K562 (cell line): ENCODE measurements at regions not wholly inside any gene's neighbourhood (a gene's known extent, or its start where the extent isn't known, plus 50 kb on each side); places are given as distances from the start of the nearest gene placed in this dataset.
A peak's percentile ranks its signal among the peaks of the same experiment; 100 is the strongest.

ENCODE experiments used
- BHLHE40 ChIP-seq: IDR thresholded peaks from 2 replicates; pipeline ENCODE4 v1.6.1; 2011; ENCODE audit warnings: low read length, improper control_type of control experiment
- BRD4 ChIP-seq: fragments of 200-600 bp; sonication (generic); IDR thresholded peaks from 2 replicates; pipeline ENCODE4 v1.6.1; 2017; ENCODE audit warnings: inconsistent platforms
- BRD9 ChIP-seq: fragments of 450-650 bp; IDR thresholded peaks from 2 replicates; pipeline ENCODE4 v1.6.1; 2018; ENCODE audit warnings: low read depth; ENCODE audit not compliant: partially characterized antibody
- CEBPG ChIP-seq, 3 experiments: fragments of 200-800 bp in 1 of 3; sonication (Bioruptor generic) in 1 of 3; sonication (generic) in 1 of 3; formaldehyde crosslinking in 1 of 3; IDR thresholded peaks in 2 of 3; conservative IDR thresholded peaks in 1 of 3; 2 replicates each; pipeline versions ENCODE4 v1.6.1 to v1.8.0; 2016 to 2022; ENCODE audit warnings: missing compliant biosample characterization in 2 of 3, missing genetic modification characterization in 2 of 3, mild to moderate bottlenecking in 1 of 3, missing genetic modification reagents in 1 of 3
- CREB1 ChIP-seq, 2 experiments: sonication (generic) in 1 of 2; formaldehyde crosslinking in 1 of 2; IDR thresholded peaks; 2 replicates each; pipeline versions ENCODE4 v1.6.1 to v1.8.0; 2012 to 2022; ENCODE audit warnings: inconsistent platforms in 1 of 2, mild to moderate bottlenecking in 1 of 2, missing genetic modification reagents in 1 of 2, moderate library complexity in 1 of 2
- LARP7 ChIP-seq: fragments of 450-650 bp; IDR thresholded peaks from 2 replicates; pipeline ENCODE4 v1.6.1; 2016
- NCOA2 ChIP-seq, 2 experiments: fragments of 450-650 bp; IDR thresholded peaks; 2 replicates each; pipeline ENCODE4 v1.6.1; 2018; ENCODE audit warnings: mild to moderate bottlenecking in 2 of 2, moderate library complexity in 1 of 2; ENCODE audit not compliant: partially characterized antibody in 2 of 2
- NR2C2 ChIP-seq, 2 experiments: fragments of 200-800 bp in 1 of 2; sonication (Bioruptor generic) in 1 of 2; sonication (generic) in 1 of 2; formaldehyde crosslinking in 1 of 2; IDR thresholded peaks; 2 replicates each; pipeline versions ENCODE4 v1.6.1 to v1.8.0; 2016 to 2022; ENCODE audit warnings: mild to moderate bottlenecking in 1 of 2, missing compliant biosample characterization in 1 of 2, missing genetic modification characterization in 1 of 2, missing genetic modification reagents in 1 of 2
- POLR2B ChIP-seq: fragments of 450-650 bp; IDR thresholded peaks from 2 replicates; pipeline ENCODE4 v1.6.1; 2018; ENCODE audit warnings: low read depth; ENCODE audit not compliant: partially characterized antibody
- PRPF4 ChIP-seq: fragments of 200-400 bp; formaldehyde crosslinking; IDR thresholded peaks from one replicate; pipeline ENCODE4 v1.6.1; 2017; ENCODE audit warnings: low read length, low read depth, mild to moderate bottlenecking; ENCODE audit not compliant: insufficient read depth, poor library complexity, severe bottlenecking
- SUPT5H ChIP-seq: fragments of 450-650 bp; IDR thresholded peaks from 2 replicates; pipeline ENCODE4 v1.6.1; 2016
- TBP ChIP-seq: optimal IDR thresholded peaks from 2 replicates; pipeline ENCODE3; 2011; ENCODE audit warnings: low read depth, low read length, improper control_type of control experiment
- TCF3 ChIP-seq: sonication (generic); formaldehyde crosslinking; IDR thresholded peaks from 2 replicates; pipeline ENCODE4 v1.4.0; 2020; ENCODE audit warnings: mild to moderate bottlenecking, missing genetic modification reagents
- TCF7 ChIP-seq: sonication (generic); IDR thresholded peaks from 2 replicates; pipeline ENCODE4 v1.6.1; 2016; ENCODE audit warnings: antibody characterized with exemption, borderline replicate concordance
- ZC3H11A ChIP-seq: IDR thresholded peaks from 2 replicates; pipeline ENCODE4 v1.6.1; 2012; ENCODE audit warnings: low read depth, low read length, improper control_type of control experiment
- ZC3H4 ChIP-seq: sonication (generic); formaldehyde crosslinking; IDR thresholded peaks from 2 replicates; pipeline ENCODE4 v1.9.0; 2021; ENCODE audit warnings: missing genetic modification reagents, borderline replicate concordance
- ZNF143 ChIP-seq: sonication (generic); formaldehyde crosslinking; IDR thresholded peaks from 2 replicates; pipeline ENCODE4 v1.9.0; 2022; ENCODE audit warnings: mild to moderate bottlenecking, missing genetic modification reagents
- ZNF184 ChIP-seq: sonication (generic); formaldehyde crosslinking; IDR thresholded peaks from 2 replicates; pipeline ENCODE4 v1.5.0; 2020; ENCODE audit warnings: missing genetic modification reagents
- ZNF707 ChIP-seq: fragments of 250-450 bp; sonication (Bioruptor Pico); conservative IDR thresholded peaks from 2 replicates; pipeline ENCODE4 v1.8.0; 2022; ENCODE audit warnings: inconsistent platforms, mild to moderate bottlenecking, moderate library complexity
- ZNF77 ChIP-seq: fragments of 250-450 bp; sonication (Bioruptor Pico); IDR thresholded peaks from 2 replicates; pipeline ENCODE4 v1.5.0; 2020
- ZSCAN32 ChIP-seq: fragments of 450-650 bp; formaldehyde crosslinking; IDR thresholded peaks from 2 replicates; pipeline ENCODE4 v1.4.0; 2020; ENCODE audit warnings: mild to moderate bottlenecking, moderate library complexity
- TF ChIP-seq, protein P1 (sequence below), 2 experiments: fragments of 150-350 bp in 1 of 2; IDR thresholded peaks; 2 replicates each; pipeline ENCODE4 v1.6.1; 2012 to 2016; ENCODE audit warnings: low read depth in 2 of 2, low read length in 2 of 2, mild to moderate bottlenecking in 1 of 2, moderate library complexity in 1 of 2
- TF ChIP-seq, protein P2 (sequence below): sonication (generic); formaldehyde crosslinking; IDR thresholded peaks from 2 replicates; pipeline ENCODE4 v1.9.0; 2022; ENCODE audit warnings: mild to moderate bottlenecking, missing genetic modification reagents

DNA sequence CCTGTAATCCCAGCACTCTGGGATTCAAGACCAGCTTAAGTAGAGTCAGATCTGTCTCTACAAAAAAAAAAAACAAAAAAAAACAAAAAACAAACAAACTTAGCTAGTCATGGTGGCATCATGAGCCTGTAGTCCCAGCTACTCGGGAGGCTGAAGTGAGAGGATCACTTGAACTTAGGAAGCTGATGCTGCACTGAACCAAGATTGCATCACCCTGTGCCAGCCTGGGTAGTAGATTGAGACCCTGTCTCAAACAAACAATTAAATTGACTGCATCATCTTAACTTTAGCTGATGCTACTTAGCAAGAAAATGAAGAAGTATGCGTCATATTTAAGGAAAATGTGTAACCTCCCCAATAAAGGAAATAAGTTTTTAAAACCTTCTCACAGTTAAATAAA lies 136.6 kb upstream of the ATXN7L3B start (continued):
- no peak for TF ChIP-seq ZC3H4 (CRISPR knock-in tag)
- TF ChIP-seq TCF7, result no peak
- TF ChIP-seq CEBPG (CRISPR knock-in tag; IDR thresholded peaks at IDR 0.05), result peak; percentile 9; the same call in 1 of the 2 replicates
- TF ChIP-seq CEBPG (tag; conservative IDR thresholded peaks at IDR 0.05 in 1 of 2, IDR thresholded peaks at IDR 0.05 in 1 of 2), result peak; percentile 63 to 73
- no peak for TF ChIP-seq ZNF707 (CRISPR knock-in tag)
- no peak for TF ChIP-seq TCF3
- TF ChIP-seq ZSCAN32 (CRISPR knock-in tag), result 0 out of 2 replicates have a peak, but pooled peaks have one; percentile 11
- no peak for TF ChIP-seq LARP7
- TF ChIP-seq, protein P1, sequence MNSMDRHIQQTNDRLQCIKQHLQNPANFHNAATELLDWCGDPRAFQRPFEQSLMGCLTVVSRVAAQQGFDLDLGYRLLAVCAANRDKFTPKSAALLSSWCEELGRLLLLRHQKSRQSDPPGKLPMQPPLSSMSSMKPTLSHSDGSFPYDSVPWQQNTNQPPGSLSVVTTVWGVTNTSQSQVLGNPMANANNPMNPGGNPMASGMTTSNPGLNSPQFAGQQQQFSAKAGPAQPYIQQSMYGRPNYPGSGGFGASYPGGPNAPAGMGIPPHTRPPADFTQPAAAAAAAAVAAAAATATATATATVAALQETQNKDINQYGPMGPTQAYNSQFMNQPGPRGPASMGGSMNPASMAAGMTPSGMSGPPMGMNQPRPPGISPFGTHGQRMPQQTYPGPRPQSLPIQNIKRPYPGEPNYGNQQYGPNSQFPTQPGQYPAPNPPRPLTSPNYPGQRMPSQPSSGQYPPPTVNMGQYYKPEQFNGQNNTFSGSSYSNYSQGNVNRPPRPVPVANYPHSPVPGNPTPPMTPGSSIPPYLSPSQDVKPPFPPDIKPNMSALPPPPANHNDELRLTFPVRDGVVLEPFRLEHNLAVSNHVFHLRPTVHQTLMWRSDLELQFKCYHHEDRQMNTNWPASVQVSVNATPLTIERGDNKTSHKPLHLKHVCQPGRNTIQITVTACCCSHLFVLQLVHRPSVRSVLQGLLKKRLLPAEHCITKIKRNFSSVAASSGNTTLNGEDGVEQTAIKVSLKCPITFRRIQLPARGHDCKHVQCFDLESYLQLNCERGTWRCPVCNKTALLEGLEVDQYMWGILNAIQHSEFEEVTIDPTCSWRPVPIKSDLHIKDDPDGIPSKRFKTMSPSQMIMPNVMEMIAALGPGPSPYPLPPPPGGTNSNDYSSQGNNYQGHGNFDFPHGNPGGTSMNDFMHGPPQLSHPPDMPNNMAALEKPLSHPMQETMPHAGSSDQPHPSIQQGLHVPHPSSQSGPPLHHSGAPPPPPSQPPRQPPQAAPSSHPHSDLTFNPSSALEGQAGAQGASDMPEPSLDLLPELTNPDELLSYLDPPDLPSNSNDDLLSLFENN (IDR thresholded peaks at IDR 0.05; ENCODE audit: low read depth in 2 of 2, low read length in 2 of 2), result no peak
- TF ChIP-seq SUPT5H, result no peak
- TF ChIP-seq POLR2B, result no peak
- no peak for TF ChIP-seq CREB1 (IDR thresholded peaks at IDR 0.05)
- TF ChIP-seq CREB1 (CRISPR knock-in tag; IDR thresholded peaks at IDR 0.05), result no peak
- TF ChIP-seq NCOA2 (IDR thresholded peaks at IDR 0.05; ENCODE audit: partially characterized antibody in 2 of 2), result no peak
- no peak for TF ChIP-seq ZC3H11A
- TF ChIP-seq ZNF143 (CRISPR knock-in tag), result no peak
- no peak for TF ChIP-seq ZNF77 (CRISPR knock-in tag)
- no peak for TF ChIP-seq BHLHE40
- no peak for TF ChIP-seq BRD4
- no peak for TF ChIP-seq NR2C2 (CRISPR knock-in tag; IDR thresholded peaks at IDR 0.05)
- no peak for TF ChIP-seq NR2C2 (tag; IDR thresholded peaks at IDR 0.05)
- TF ChIP-seq BRD9, result no peak
- TF ChIP-seq PRPF4, result no peak
- TF ChIP-seq ZNF184 (CRISPR knock-in tag), result no peak
- no peak for TF ChIP-seq TBP
- TF ChIP-seq, protein P2, sequence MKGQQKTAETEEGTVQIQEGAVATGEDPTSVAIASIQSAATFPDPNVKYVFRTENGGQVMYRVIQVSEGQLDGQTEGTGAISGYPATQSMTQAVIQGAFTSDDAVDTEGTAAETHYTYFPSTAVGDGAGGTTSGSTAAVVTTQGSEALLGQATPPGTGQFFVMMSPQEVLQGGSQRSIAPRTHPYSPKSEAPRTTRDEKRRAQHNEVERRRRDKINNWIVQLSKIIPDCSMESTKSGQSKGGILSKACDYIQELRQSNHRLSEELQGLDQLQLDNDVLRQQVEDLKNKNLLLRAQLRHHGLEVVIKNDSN (CRISPR knock-in tag), result no peak
- TF ChIP-seq, all 486 proteins: peak for 5
